ENCODE measurements at regions not wholly inside any gene's neighbourhood (a gene's known extent, or its start where the extent isn't known, plus 50 kb on each side); places are given as distances from the start of the nearest gene placed in this dataset.

- TF ChIP-seq EZH2 (IDR thresholded peaks at IDR 0.05; ENCODE audit: borderline replicate concordance, low read depth, low read length, severe bottlenecking) = no peak
- TF ChIP-seq, protein P1, sequence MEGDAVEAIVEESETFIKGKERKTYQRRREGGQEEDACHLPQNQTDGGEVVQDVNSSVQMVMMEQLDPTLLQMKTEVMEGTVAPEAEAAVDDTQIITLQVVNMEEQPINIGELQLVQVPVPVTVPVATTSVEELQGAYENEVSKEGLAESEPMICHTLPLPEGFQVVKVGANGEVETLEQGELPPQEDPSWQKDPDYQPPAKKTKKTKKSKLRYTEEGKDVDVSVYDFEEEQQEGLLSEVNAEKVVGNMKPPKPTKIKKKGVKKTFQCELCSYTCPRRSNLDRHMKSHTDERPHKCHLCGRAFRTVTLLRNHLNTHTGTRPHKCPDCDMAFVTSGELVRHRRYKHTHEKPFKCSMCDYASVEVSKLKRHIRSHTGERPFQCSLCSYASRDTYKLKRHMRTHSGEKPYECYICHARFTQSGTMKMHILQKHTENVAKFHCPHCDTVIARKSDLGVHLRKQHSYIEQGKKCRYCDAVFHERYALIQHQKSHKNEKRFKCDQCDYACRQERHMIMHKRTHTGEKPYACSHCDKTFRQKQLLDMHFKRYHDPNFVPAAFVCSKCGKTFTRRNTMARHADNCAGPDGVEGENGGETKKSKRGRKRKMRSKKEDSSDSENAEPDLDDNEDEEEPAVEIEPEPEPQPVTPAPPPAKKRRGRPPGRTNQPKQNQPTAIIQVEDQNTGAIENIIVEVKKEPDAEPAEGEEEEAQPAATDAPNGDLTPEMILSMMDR (IDR thresholded peaks at IDR 0.05; ENCODE audit: borderline replicate concordance, extremely low read depth, low read length, poor library complexity, severe bottlenecking) = no peak
Observed at GRCh38 chr7:68334216-68334615, 1264.1 kb upstream of the AUTS2 start.

Measured in DND-41 (cell line).